HG03045 (cell line): ENCODE measurements at regions not wholly inside any gene's neighbourhood (a gene's known extent, or its start where the extent isn't known, plus 50 kb on each side); places are given as distances from the start of the nearest gene placed in this dataset.

Experiments
- ATAC-seq: cut with Tn5 transposase; IDR thresholded peaks from one replicate; pipeline ENCODE4 v1.9.1; 2021; ENCODE audit warnings: mild to moderate bottlenecking, moderate library complexity; ENCODE audit not compliant: unreplicated experiment

- no peak for ATAC-seq
These were observed 93.8 kb upstream of the GRIK3 start for GRCh38 chr1:37128091-37128490.

- no peak for ATAC-seq
These were observed 96.1 kb upstream of the GRIK3 start for GRCh38 chr1:37130221-37130948.

GRCh38 chr1:37131281-37131680, 97.0 kb upstream of the GRIK3 start:
- no peak for ATAC-seq

- ATAC-seq: no peak
These were observed 99.2 kb upstream of the GRIK3 start for GRCh38 chr1:37133276-37134145.

GRCh38 chr1:37134599-37134998, 100.3 kb upstream of the GRIK3 start:
- ATAC-seq: no peak

GRCh38 chr1:37135032-37135431, 100.7 kb upstream of the GRIK3 start:
- ATAC-seq: no peak

- no peak for ATAC-seq
These were observed 102.7 kb upstream of the GRIK3 start for GRCh38 chr1:37137014-37137413.

- no peak for ATAC-seq
These were observed 103.3 kb upstream of the GRIK3 start for GRCh38 chr1:37137601-37138000.

- ATAC-seq: no peak
These were observed 109.5 kb upstream of the GRIK3 start for GRCh38 chr1:37143800-37144199.

GRCh38 chr1:37146071-37146470, 111.8 kb upstream of the GRIK3 start:
- ATAC-seq: no peak

- ATAC-seq: no peak
These were observed 113.1 kb upstream of the GRIK3 start for GRCh38 chr1:37147392-37147831.

GRCh38 chr1:37147906-37148305, 113.6 kb upstream of the GRIK3 start:
- ATAC-seq: no peak

GRCh38 chr1:37148663-37149062, 114.3 kb upstream of the GRIK3 start:
- no peak for ATAC-seq

- no peak for ATAC-seq
These were observed 115.0 kb upstream of the GRIK3 start for GRCh38 chr1:37149296-37149695.

GRCh38 chr1:37150986-37151385, 116.7 kb upstream of the GRIK3 start:
- no peak for ATAC-seq

- ATAC-seq: no peak
These were observed 117.5 kb upstream of the GRIK3 start for GRCh38 chr1:37151789-37152188.

- ATAC-seq: no peak
These were observed 118.2 kb upstream of the GRIK3 start for GRCh38 chr1:37152491-37152890.

GRCh38 chr1:37153116-37154100, 119.1 kb upstream of the GRIK3 start:
- no peak for ATAC-seq

GRCh38 chr1:37156646-37157045, 122.3 kb upstream of the GRIK3 start:
- ATAC-seq: no peak

- no peak for ATAC-seq
These were observed 123.3 kb upstream of the GRIK3 start for GRCh38 chr1:37157634-37158033.
